PC-9 (cell line): ENCODE measurements at regions not wholly inside any gene's neighbourhood (a gene's known extent, or its start where the extent isn't known, plus 50 kb on each side); places are given as distances from the start of the nearest gene placed in this dataset.

ENCODE experiments used
- BruUV-seq: library from RNA; stranded (reverse); fragments of 400-500 nt; replicated peaks from 2 replicates; lab custom pipeline; 2021; lab: Mats Ljungman, UMichigan
- CTCF ChIA-PET: fragments of 300-600 bp; sonication (Branson Sonifier 250); formaldehyde crosslinking; loops from one replicate; lab custom pipeline; 2022; ENCODE audit warnings: antibody characterized with exemption; lab: Charles Lee
- POLR2A ChIA-PET: fragments of 300-600 bp; sonication (Branson Sonifier 250); formaldehyde crosslinking; loops from one replicate; lab custom pipeline; 2022; ENCODE audit warnings: antibody characterized with exemption; ENCODE audit not compliant: unreplicated experiment; lab: Charles Lee
- DNase-seq, 2 experiments: peaks; one replicate each; pipeline versions ENCODE4 v3.0.0 to v3.0.0-alpha.2; 2015 to 2022; ENCODE audit warnings: mixed read lengths in 1 of 2
- H2AFZ ChIP-seq: fragments of 200-600 bp; sonication (generic); 2 replicates; pipeline ENCODE4 v1.8.1; 2017; ENCODE audit warnings: antibody characterized with exemption
- H3F3A ChIP-seq: fragments of 200-600 bp; sonication (generic); 2 replicates; pipeline ENCODE4 v1.8.1; 2017; ENCODE audit warnings: antibody characterized with exemption, mild to moderate bottlenecking, low read depth; ENCODE audit not compliant: insufficient read depth
- H3K27ac ChIP-seq: fragments of 200-600 bp; sonication (generic); 2 replicates; pipeline ENCODE4 v1.6.1; 2016; ENCODE audit warnings: mixed run types
- H3K27me3 ChIP-seq: fragments of 200-600 bp; sonication (generic); 2 replicates; pipeline ENCODE4 v1.6.1; 2016; ENCODE audit warnings: low read depth, mixed run types; ENCODE audit not compliant: insufficient read depth
- H3K36me3 ChIP-seq: fragments of 200-600 bp; sonication (generic); 2 replicates; pipeline ENCODE4 v1.6.1; 2016; ENCODE audit warnings: low read depth, mixed run types
- H3K4me1 ChIP-seq: fragments of 200-600 bp; sonication (generic); replicated peaks from 2 replicates; pipeline ENCODE4 v1.6.1; 2016; ENCODE audit warnings: mixed run types; ENCODE audit not compliant: insufficient read depth
- H3K4me2 ChIP-seq: fragments of 200-600 bp; sonication (generic); 2 replicates; pipeline ENCODE4 v1.6.1; 2017; ENCODE audit warnings: mixed run types
- H3K4me3 ChIP-seq: fragments of 200-600 bp; sonication (generic); 2 replicates; pipeline ENCODE4 v1.6.1; 2016; ENCODE audit warnings: mixed run types
- H3K79me2 ChIP-seq: fragments of 200-600 bp; sonication (generic); 2 replicates; pipeline ENCODE4 v1.6.1; 2017; ENCODE audit warnings: low read depth, mixed run types
- H3K9me2 ChIP-seq: fragments of 200-600 bp; sonication (generic); 2 replicates; pipeline ENCODE4 v1.8.1; 2017; ENCODE audit warnings: mild to moderate bottlenecking; ENCODE audit not compliant: insufficient read depth
- H3K9me3 ChIP-seq: fragments of 200-600 bp; sonication (generic); 2 replicates; pipeline ENCODE4 v1.8.1; 2016; ENCODE audit warnings: low read depth; ENCODE audit not compliant: insufficient read depth
- H4K20me1 ChIP-seq: fragments of 200-600 bp; sonication (generic); 2 replicates; pipeline ENCODE4 v1.8.1; 2017; ENCODE audit not compliant: insufficient read depth
- CTCF ChIP-seq: fragments of 200-600 bp; sonication (generic); conservative IDR thresholded peaks from 2 replicates; pipeline ENCODE4 v1.6.1; 2017; ENCODE audit warnings: mixed run types, antibody characterized with exemption, mild to moderate bottlenecking, moderate library complexity
- EZH2 ChIP-seq: fragments of 200-600 bp; sonication (generic); IDR thresholded peaks from 2 replicates; pipeline ENCODE4 v1.8.0; 2017; ENCODE audit warnings: antibody characterized with exemption, low read depth
- intact Hi-C: fragments of 100-400 bp; cut with micrococcal nuclease; formaldehyde crosslinking; loops from one replicate; pipeline ENCODE4 v1.10.0; 2022; ENCODE audit not compliant: unreplicated experiment

GRCh38 chr18:6484659-6485058 is 69.9 kb upstream of the L3MBTL4 start:
- no peak overlapping the region for H3K4me3 ChIP-seq
- no peaks in the 10 kb centered on the region for H3K9me3 ChIP-seq
- no peaks in the 10 kb centered on the region for H3K36me3 ChIP-seq
- TF ChIP-seq EZH2 (no peak), CTCF (no peak)
- no peaks in the 10 kb centered on the region for H3K4me1 ChIP-seq
- DNase-seq = no peak
- BruUV-seq = no TSS peak
- no peak overlapping the region for H2AFZ ChIP-seq
- no peak overlapping the region for H3K27ac ChIP-seq
- ChIA-PET POLR2A (no interaction called here), CTCF (no interaction called here)
- no peak overlapping the region for H3K4me2 ChIP-seq
- H4K20me1 ChIP-seq = no peaks in the 10 kb centered on the region
- H3K9me2 ChIP-seq = no peaks in the 10 kb centered on the region
- H3F3A ChIP-seq = no peaks in the 10 kb centered on the region
- intact Hi-C loops = no loop called here
- H3K79me2 ChIP-seq = no peaks in the 10 kb centered on the region
- H3K27me3 ChIP-seq = peaks cover 38% of the 10 kb centered on the region

- no TSS peak for BruUV-seq
- peaks cover 44% of the 10 kb centered on the region for H3K27me3 ChIP-seq
- intact Hi-C loops = no loop called here
- H3K36me3 ChIP-seq = no peaks in the 10 kb centered on the region
- TF ChIP-seq EZH2 (no peak), CTCF (no peak)
- H4K20me1 ChIP-seq = no peaks in the 10 kb centered on the region
- no peaks in the 10 kb centered on the region for H3K79me2 ChIP-seq
- no peak overlapping the region for H3K4me2 ChIP-seq
- ChIA-PET POLR2A (no interaction called here), CTCF (interaction anchor here (0.6 kb wide), 1 partner anchor 342 kb away, joined by 17 read pairs; no protein-coding TSS in a partner anchor)
- H3K9me3 ChIP-seq = no peaks in the 10 kb centered on the region
- no peak overlapping the region for H3K27ac ChIP-seq
- no peaks in the 10 kb centered on the region for H3K4me1 ChIP-seq
- DNase-seq = no peak
- H2AFZ ChIP-seq = no peak overlapping the region
- H3K4me3 ChIP-seq = no peak overlapping the region
- no peaks in the 10 kb centered on the region for H3K9me2 ChIP-seq
- no peaks in the 10 kb centered on the region for H3F3A ChIP-seq
These were observed 71.6 kb upstream of the L3MBTL4 start for GRCh38 chr18:6486313-6486712.

- POLR2A ChIA-PET = no interaction called here
These were observed 72.2 kb upstream of the L3MBTL4 start for GRCh38 chr18:6486764-6487426.

More at GRCh38 chr18:6486764-6487426, 72.2 kb upstream of the L3MBTL4 start:
- CTCF ChIA-PET = interaction anchor here (0.6 kb wide), 1 partner anchor 343 kb away, joined by 17 read pairs; no protein-coding TSS in a partner anchor
- Histone ChIP-seq H3K9me2 (no peaks in the 10 kb centered on the region), H3K4me2 (no peak overlapping the region), H3K27me3 (peaks cover 46% of the 10 kb centered on the region), H3K4me3 (no peak overlapping the region), H3K36me3 (no peaks in the 10 kb centered on the region), H3K4me1 (no peaks in the 10 kb centered on the region), H3K79me2 (no peaks in the 10 kb centered on the region), H3K27ac (no peak overlapping the region), H3K9me3 (no peaks in the 10 kb centered on the region), H3F3A (no peaks in the 10 kb centered on the region), H2AFZ (no peak overlapping the region), H4K20me1 (no peaks in the 10 kb centered on the region)
- BruUV-seq = no TSS peak
- no peak for TF ChIP-seq CTCF
- TF ChIP-seq EZH2 = no peak
- intact Hi-C loops = no loop called here
- no peak for DNase-seq
